H1 (cell line): ENCODE measurements at regions not wholly inside any gene's neighbourhood (a gene's known extent, or its start where the extent isn't known, plus 50 kb on each side); places are given as distances from the start of the nearest gene placed in this dataset.
"Not testable (repeated sequence)": the region's sequence is repeated elsewhere in the genome, so short reads cannot be mapped to it uniquely, and the experiment has no call there.

Experiments
- CTCF ChIA-PET: fragments of 300-600 bp; sonication (Branson Sonifier 250); formaldehyde crosslinking; loops from one replicate; lab custom pipeline; 2021; ENCODE audit not compliant: partially characterized antibody; lab: Charles Lee
- POLR2A ChIA-PET: fragments of 300-600 bp; sonication (Branson Sonifier 250); formaldehyde crosslinking; loops from one replicate; lab custom pipeline; 2021; ENCODE audit warnings: inconsistent platforms; ENCODE audit not compliant: partially characterized antibody; lab: Charles Lee
- DNase-seq, 2 experiments: peaks; one replicate each; pipeline versions ENCODE4 v3.0.0 to v3.0.0-alpha.2; 2010 to 2022; ENCODE audit warnings: low spot score in 2 of 2, low read depth in 1 of 2, mixed read lengths in 1 of 2
- FAIRE-seq: peaks from 2 replicates; lab custom pipeline; 2011; peaks lifted over from hg19 to GRCh38; lab: Jason Lieb, UNC
- H2AFZ ChIP-seq: 2 replicates; pipeline ENCODE4 v1.8.1; 2012; ENCODE audit warnings: low read length, inconsistent platforms
- H2AK5ac ChIP-seq: 2 replicates; pipeline ENCODE4 v1.6.1; 2013; ENCODE audit warnings: low read depth, low read length
- H2BK120ac ChIP-seq: replicated peaks from 2 replicates; pipeline ENCODE3; 2013; ENCODE audit warnings: low read depth, low read length, inconsistent platforms
- H2BK12ac ChIP-seq: 2 replicates; pipeline ENCODE4 v1.6.1; 2013; ENCODE audit warnings: low read depth, low read length
- H2BK15ac ChIP-seq: 2 replicates; pipeline ENCODE4 v1.6.1; 2013; ENCODE audit warnings: low read length
- H2BK20ac ChIP-seq: 2 replicates; pipeline ENCODE4 v1.6.1; 2013; ENCODE audit warnings: low read length
- H2BK5ac ChIP-seq: 2 replicates; pipeline ENCODE4 v1.6.1; 2013; ENCODE audit warnings: low read depth, low read length
- H3K14ac ChIP-seq: 2 replicates; pipeline ENCODE4 v1.6.1; 2013; ENCODE audit warnings: inconsistent platforms; ENCODE audit not compliant: insufficient read length
- H3K18ac ChIP-seq: 2 replicates; pipeline ENCODE4 v1.6.1; 2013; ENCODE audit warnings: low read length; ENCODE audit errors: extremely low read depth
- H3K23ac ChIP-seq: 2 replicates; pipeline ENCODE4 v1.6.1; 2013; ENCODE audit warnings: inconsistent platforms; ENCODE audit not compliant: insufficient read length
- H3K23me2 ChIP-seq: 2 replicates; pipeline ENCODE4 v1.6.1; 2013; ENCODE audit warnings: low read depth, low read length
- H3K27ac ChIP-seq: 2 replicates; pipeline ENCODE4 v1.6.1; 2011; ENCODE audit warnings: low read depth, low read length, inconsistent platforms
- H3K27me3 ChIP-seq, 4 experiments: replicated peaks in 1 of 4; 1 replicate in 1 of 4; 2 replicates in 3 of 4; pipeline versions ENCODE4 v1.6.1 to v1.8.1; 2011 to 2013; ENCODE audit warnings: low read length in 3 of 4, mild to moderate bottlenecking in 3 of 4, inconsistent platforms in 2 of 4, mixed read lengths in 2 of 4, moderate library complexity in 1 of 4; ENCODE audit not compliant: control insufficient read depth in 3 of 4, insufficient read depth in 3 of 4; ENCODE audit errors: extremely low read depth in 1 of 4
- H3K36me3 ChIP-seq, 4 experiments: 2 replicates each; pipeline versions ENCODE4 v1.6.1 to v1.8.1; 2011 to 2013; ENCODE audit warnings: mild to moderate bottlenecking in 4 of 4, low read length in 3 of 4, moderate library complexity in 2 of 4, control low read depth in 1 of 4, inconsistent platforms in 1 of 4; ENCODE audit not compliant: insufficient read depth in 4 of 4, control insufficient read depth in 2 of 4
- H3K4ac ChIP-seq: replicated peaks from 2 replicates; pipeline ENCODE3; 2013; ENCODE audit warnings: low read length, low read depth, mixed read lengths, inconsistent platforms; ENCODE audit not compliant: insufficient read length
- H3K4me1 ChIP-seq, 4 experiments: replicated peaks in 1 of 4; 1 replicate in 1 of 4; 2 replicates in 3 of 4; pipeline versions ENCODE4 v1.6.1 to v1.8.1; 2011 to 2013; ENCODE audit warnings: low read length in 3 of 4, inconsistent platforms in 2 of 4, mixed read lengths in 1 of 4; ENCODE audit not compliant: insufficient read depth in 4 of 4, control insufficient read depth in 3 of 4
- H3K4me2 ChIP-seq, 2 experiments: 2 replicates each; pipeline versions ENCODE4 v1.6.1 to v1.8.1; 2011 to 2013; ENCODE audit warnings: low read depth in 2 of 2, low read length in 2 of 2, control low read depth in 1 of 2, inconsistent platforms in 1 of 2, mild to moderate bottlenecking in 1 of 2; ENCODE audit not compliant: insufficient read depth in 1 of 2
- H3K4me3 ChIP-seq, 4 experiments: fragments of 200-600, 300-600 bp in 1 of 4; sonication (generic), shearing (Covaris generic), sonication (Bioruptor Twin) in 1 of 4; 2 replicates each; pipeline versions ENCODE4 v1.5.1 to v1.8.1; 2011 to 2016; ENCODE audit warnings: low read length in 4 of 4, low read depth in 3 of 4, control low read depth in 2 of 4, inconsistent platforms in 2 of 4, mild to moderate bottlenecking in 2 of 4, mixed read lengths in 1 of 4, moderate library complexity in 1 of 4; ENCODE audit not compliant: insufficient read depth in 2 of 4; ENCODE audit errors: extremely low read depth in 1 of 4
- H3K56ac ChIP-seq: replicated peaks from 2 replicates; pipeline ENCODE3; 2013; ENCODE audit warnings: low read depth, mild to moderate bottlenecking, mixed read lengths, low read length, inconsistent platforms; ENCODE audit not compliant: insufficient read length
- H3K79me1 ChIP-seq: 2 replicates; pipeline ENCODE4 v1.6.1; 2013; ENCODE audit warnings: low read depth, low read length, control low read depth
- H3K79me2 ChIP-seq, 2 experiments: 2 replicates each; pipeline versions ENCODE4 v1.6.1 to v1.8.1; 2012 to 2013; ENCODE audit warnings: low read length in 2 of 2, mild to moderate bottlenecking in 2 of 2, inconsistent platforms in 1 of 2; ENCODE audit not compliant: insufficient read depth in 2 of 2, control insufficient read depth in 1 of 2
- H3K9ac ChIP-seq, 4 experiments: replicated peaks in 1 of 4; 1 replicate in 1 of 4; 2 replicates in 3 of 4; pipeline versions ENCODE4 v1.6.1 to v1.8.1; 2011 to 2013; ENCODE audit warnings: low read depth in 3 of 4, low read length in 3 of 4, control low read depth in 2 of 4, mild to moderate bottlenecking in 2 of 4, moderate library complexity in 2 of 4, inconsistent platforms in 1 of 4; ENCODE audit errors: extremely low read depth in 1 of 4
- H3K9me3 ChIP-seq, 2 experiments: 2 replicates each; pipeline versions ENCODE4 v1.6.1 to v1.8.1; 2012 to 2013; ENCODE audit warnings: mild to moderate bottlenecking in 2 of 2, moderate library complexity in 2 of 2, control low read depth in 1 of 2, inconsistent platforms in 1 of 2, low read depth in 1 of 2, low read length in 1 of 2, mixed read lengths in 1 of 2; ENCODE audit not compliant: insufficient read depth in 2 of 2
- H4K20me1 ChIP-seq, 2 experiments: replicated peaks in 1 of 2; 2 replicates each; pipeline versions ENCODE3 to v1.8.1; 2011 to 2013; ENCODE audit warnings: inconsistent platforms in 2 of 2, low read length in 2 of 2, mild to moderate bottlenecking in 1 of 2; ENCODE audit not compliant: insufficient read depth in 2 of 2, control insufficient read depth in 1 of 2
- H4K5ac ChIP-seq: 2 replicates; pipeline ENCODE4 v1.6.1; 2013; ENCODE audit warnings: low read length, low read depth, mixed read lengths, inconsistent platforms; ENCODE audit not compliant: insufficient read length
- H4K8ac ChIP-seq: 2 replicates; pipeline ENCODE4 v1.8.0; 2013; ENCODE audit warnings: mild to moderate bottlenecking, moderate library complexity, low read length, inconsistent platforms; ENCODE audit not compliant: insufficient read depth; ENCODE audit errors: extremely low read depth
- H4K91ac ChIP-seq: replicated peaks from 2 replicates; pipeline ENCODE3; 2013; ENCODE audit warnings: low read length, mixed read lengths, inconsistent platforms; ENCODE audit not compliant: insufficient read length
- RXRA ChIP-seq: IDR thresholded peaks from 2 replicates; pipeline ENCODE4 v1.6.1; 2011; ENCODE audit warnings: low read depth, mild to moderate bottlenecking, low read length, moderate library complexity; ENCODE audit not compliant: insufficient read depth
- WGBS, 2 experiments: shearing (Covaris generic) in 1 of 2; methylation state at CpG; one replicate each; pipeline versions ENCODE4 v1.1.6 to v1.1.7; 2013 to 2015; ENCODE audit warnings: low lambda C conversion rate in 2 of 2, mixed read lengths in 2 of 2, inconsistent platforms in 1 of 2, low coverage in 1 of 2, missing lambda C conversion rate in 1 of 2; ENCODE audit not compliant: insufficient replicate concordance in 2 of 2, insufficient coverage in 1 of 2, insufficient read length in 1 of 2; ENCODE audit errors: extremely low coverage in 1 of 2, missing lambda C conversion rate in 1 of 2; 5-methylcytosine and 5-hydroxymethylcytosine counted together

GRCh38 chrX:142266417-142266816 lies 61.3 kb upstream of the MAGEC2 start (continued):
- TF ChIP-seq RXRA = no peak

- H3K27me3 ChIP-seq, H3K14ac ChIP-seq, H2BK120ac ChIP-seq, H3K56ac ChIP-seq, H2BK12ac ChIP-seq, CTCF ChIA-PET, POLR2A ChIA-PET, H2AK5ac ChIP-seq, H3K4ac ChIP-seq, H3K18ac ChIP-seq, H4K5ac ChIP-seq, H3K27ac ChIP-seq, H3K9me3 ChIP-seq, DNase-seq, H3K79me2 ChIP-seq, H3K23me2 ChIP-seq, H4K8ac ChIP-seq, H3K4me1 ChIP-seq, H3K9ac ChIP-seq, H3K4me3 ChIP-seq, H3K36me3 ChIP-seq, H2AFZ ChIP-seq, H3K79me1 ChIP-seq, H2BK20ac ChIP-seq, H4K20me1 ChIP-seq, H3K4me2 ChIP-seq, H3K23ac ChIP-seq, H2BK5ac ChIP-seq, H4K91ac ChIP-seq, H2BK15ac ChIP-seq: not testable (repeated sequence)
- FAIRE-seq = peak; percentile 55
- WGBS, 2 experiments = 89% methylated on average over 4 of the region's 16 CpGs; no CpG with 5 or more reads in 1 of the 2 experiments
Observed at GRCh38 chrX:142265549-142265948, 60.5 kb upstream of the MAGEC2 start.
